HG03175 (cell line): ENCODE measurements at regions not wholly inside any gene's neighbourhood (a gene's known extent, or its start where the extent isn't known, plus 50 kb on each side); places are given as distances from the start of the nearest gene placed in this dataset.

Source experiments
- ATAC-seq: cut with Tn5 transposase; IDR thresholded peaks from one replicate; pipeline ENCODE4 v1.9.1; 2021; ENCODE audit warnings: mild to moderate bottlenecking, moderate library complexity; ENCODE audit not compliant: unreplicated experiment

DNA sequence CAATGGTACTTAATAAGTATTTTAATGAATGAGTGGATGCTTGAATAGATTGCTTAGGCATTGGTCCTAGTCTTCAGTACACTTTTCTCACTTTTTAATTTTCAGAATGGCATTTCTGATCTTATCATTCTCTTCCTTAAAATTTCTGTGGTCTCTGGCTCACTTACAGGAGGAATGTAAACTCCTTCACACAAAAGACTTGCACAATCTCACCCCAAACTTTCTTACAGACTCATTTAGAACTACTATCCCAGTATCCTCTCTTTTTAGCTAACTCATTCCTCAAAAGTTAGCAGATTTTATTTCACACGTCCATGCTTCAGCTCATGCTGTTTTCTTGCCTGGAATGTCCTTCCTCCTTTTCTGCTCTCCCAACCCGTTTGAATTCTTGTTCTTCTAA lies 350.1 kb downstream of the GRXCR1 start:
- ATAC-seq: no peak

DNA sequence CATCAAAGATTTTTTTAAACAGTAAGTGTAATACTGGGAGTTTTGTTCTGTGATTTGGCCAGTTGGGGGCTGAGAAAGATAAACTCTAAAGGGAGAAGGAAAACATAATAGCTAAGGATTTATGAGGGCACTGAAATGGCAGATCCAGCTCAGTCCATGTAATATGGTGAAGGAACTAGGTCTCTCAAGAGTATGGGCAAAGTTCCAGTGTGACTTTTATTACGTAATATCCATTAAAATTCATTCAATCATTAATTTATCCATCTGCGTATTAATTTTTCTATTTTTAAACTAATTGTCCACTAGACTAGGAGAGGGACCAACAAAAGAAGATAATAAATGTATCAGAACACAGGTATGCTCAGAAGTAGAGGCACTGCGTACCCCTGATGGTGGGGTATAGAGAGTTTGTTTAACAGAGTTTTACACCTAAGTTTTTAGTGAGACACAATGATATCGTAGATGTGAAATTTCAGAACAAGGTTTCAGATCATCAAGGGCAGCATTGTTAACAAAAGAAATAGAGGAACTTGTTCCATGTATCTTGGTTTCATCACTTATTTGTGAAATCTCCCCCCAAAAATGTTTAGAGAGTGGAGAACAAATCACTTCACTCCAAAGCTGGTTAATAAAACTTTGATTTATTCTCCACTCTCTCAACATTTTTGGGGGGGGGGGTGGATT lies 351.1 kb downstream of the GRXCR1 start:
- ATAC-seq: no peak

DNA sequence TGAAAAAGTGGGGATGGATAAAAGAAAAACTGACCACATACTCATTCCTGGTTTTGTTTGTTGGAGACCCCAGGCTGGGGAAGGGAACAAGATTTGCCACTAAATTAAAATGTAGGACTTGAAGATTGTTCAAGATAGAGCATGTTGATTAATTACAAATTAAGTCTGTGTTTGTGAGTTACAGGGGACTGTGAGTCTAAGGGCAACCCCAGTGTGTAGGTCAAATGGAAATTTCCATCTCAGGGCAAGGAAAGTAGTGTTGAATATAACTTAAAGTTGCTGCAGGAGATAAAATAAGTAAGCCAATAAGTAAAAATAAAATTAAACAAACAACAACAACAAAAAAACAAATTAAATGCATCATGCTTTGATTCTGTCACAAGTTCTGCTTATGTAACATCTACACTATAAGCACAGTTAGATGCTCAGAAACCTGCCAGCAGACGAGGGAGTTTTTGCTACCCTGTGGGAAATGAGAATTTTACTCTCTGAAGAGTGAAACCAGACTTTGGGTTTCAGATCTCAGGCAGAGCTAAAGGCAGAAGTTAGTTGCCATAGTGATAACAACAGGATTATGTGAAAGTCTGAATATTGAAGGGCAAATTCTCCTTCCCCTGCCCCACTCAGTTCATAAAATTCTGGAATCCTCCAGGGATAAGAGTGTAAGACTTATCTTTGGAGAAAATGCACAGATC lies 352.3 kb downstream of the GRXCR1 start:
- ATAC-seq: peak; percentile 98

DNA sequence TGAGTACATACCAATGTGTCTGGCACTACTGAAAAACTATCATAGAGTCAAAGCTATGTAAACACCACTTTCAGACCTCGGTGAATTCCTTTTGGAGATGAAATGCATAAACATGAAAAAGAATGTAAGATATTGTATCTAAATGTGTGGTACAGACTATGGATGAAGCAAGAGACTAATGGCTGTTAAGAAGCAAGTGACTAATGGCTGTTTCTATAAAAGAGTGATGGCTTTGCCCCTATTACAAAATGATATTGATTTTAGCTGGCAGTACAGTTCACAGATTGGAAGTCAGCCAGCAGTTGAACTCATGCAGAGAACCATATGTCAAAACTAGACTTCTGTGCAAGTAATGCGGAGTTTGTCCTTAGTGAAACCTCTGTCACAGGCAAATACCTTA lies 359.3 kb downstream of the GRXCR1 start:
- ATAC-seq: no peak

DNA sequence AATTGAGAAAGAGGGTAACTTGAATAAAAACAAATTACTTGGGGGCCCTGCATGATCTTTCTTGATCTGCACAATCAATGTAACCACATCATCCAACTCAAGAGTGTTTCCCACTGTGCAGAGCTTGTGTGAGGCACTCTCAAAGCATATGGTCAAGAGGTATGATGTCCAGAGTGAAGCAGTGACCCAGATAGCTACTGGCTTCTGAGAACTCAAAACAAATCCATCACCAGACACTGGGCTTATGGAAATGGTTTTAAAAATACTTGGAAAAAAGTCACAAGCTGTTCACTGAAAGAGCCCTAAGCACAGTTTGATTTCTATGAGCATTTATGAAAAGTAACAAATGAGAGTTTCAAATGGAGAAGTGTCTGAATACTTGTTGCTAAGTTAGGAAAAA lies 361.0 kb downstream of the GRXCR1 start:
- ATAC-seq: no peak

DNA sequence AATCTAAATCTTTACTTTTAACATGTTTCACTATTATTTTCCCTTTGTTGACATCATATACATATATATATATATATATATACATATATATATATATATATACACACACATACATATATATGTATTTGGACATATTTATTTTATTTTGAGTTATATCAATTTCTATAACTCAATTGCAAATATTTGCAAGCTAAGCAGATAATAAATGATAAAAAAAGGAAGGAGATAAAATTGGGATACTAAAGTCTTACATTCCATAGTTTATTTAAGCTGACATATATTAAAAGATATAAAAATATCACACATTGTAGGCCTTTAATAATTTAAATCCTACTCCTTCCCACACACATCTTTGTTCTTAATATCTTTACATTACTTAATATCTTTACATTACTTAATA lies 372.2 kb downstream of the GRXCR1 start:
- ATAC-seq: no peak

DNA sequence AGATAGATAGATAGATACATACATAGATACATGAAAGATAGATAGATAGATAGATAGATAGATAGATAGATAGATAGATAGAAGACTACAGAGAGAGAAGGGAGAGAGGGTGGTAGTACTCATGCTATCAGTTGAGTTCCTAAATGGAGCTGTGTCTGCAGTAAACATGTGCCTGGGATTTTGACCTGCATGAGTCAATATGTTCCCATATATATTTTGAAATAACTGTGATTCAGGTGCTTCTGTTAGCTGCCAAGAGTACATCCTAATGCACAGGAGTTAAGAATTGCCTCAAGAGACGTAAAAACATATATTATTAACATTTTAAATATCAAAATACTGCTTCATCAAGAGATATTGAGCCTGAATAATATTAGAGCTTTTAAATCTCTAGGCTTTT lies 379.4 kb downstream of the GRXCR1 start:
- no peak for ATAC-seq

DNA sequence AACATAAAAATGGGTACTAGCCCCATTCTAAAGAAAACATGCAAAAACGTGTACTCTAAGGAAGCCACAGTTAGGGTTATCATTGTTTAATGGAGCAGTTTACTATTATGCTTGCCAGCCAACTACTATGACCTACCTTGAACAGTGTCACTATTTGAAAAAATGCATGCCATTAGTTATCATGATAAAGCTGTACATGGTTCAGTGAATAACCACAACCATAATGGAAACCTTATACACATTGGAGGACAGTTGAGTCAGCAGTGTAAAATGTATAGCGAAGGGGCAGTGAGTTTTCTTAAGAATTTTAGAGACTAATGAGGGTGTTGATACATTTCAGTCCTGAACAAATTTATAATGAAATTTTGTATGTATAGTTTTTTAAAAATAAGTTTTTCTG lies 381.9 kb downstream of the GRXCR1 start:
- no peak for ATAC-seq

DNA sequence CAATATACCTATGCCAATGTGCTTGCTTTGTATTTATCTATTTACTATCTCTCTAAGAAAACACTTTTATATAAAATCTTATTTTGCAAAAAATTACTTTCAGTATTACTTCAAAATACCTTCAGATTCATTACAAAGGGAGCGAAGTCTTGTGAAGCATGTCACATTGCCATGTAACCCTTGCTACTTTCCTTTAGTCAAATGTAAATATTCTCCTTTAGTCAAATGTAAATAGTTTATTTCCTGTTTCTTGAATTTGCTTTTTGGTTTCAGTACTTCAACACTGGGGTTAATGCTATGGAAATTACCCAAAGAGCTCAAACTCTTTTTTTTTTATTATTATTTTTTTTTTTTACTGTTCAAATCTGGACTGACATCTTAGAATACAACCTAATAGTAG lies 383.3 kb downstream of the GRXCR1 start:
- ATAC-seq: no peak

DNA sequence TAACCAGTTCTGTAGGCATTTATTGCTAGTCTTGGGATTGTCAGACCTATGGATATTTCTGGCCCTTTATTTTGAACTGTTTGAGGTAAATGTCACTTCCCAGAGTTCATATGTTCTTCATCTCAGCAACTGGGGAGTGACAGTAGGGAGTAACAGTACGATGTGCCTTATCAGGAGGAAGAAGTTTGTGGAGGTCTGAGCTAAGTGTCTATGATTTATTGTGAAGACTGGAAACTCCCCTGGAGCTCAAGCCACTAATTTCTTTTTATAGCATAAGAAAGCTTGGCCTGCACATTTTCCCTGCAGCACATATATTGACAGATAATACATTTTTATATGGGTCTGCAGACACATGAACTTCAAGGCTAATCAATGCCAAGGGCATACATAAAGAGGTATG lies 383.8 kb downstream of the GRXCR1 start:
- no peak for ATAC-seq

DNA sequence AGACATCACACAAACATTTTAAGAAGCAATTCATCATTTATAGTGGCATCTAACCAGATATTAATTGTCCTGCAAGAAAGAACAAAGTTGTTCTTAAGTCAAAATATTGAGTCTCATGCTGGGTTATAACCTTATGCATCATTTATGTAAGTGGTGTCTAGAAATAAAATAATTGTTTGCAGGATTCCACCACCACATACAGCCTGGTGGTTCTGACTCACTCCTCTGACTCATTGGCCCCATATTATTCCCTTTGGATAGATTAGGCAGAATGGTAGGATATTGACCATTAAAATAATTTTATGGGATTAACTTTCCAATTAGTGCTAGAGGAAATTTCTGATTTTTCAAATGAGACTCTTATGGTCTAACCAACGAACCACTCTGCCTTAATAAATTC lies 384.5 kb downstream of the GRXCR1 start:
- ATAC-seq: no peak

DNA sequence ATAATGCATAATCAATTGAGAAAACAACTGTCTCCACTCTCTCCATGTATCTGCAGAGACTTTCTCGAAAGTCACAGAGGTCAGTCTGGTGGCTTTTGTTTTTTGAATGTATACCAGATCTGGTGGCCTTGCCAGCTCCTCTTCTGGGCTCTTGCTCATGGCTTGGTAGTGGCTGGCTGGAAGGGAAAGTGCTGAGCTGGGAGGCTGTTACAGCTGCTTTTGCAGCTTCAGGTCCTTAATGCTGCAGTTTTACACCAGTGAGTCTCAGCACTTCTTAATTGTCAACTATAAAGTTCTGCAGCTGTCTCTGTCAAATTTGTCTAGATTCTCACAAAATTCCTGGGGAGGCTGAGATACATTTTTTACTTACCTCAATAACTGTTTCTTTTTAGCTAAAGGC lies 390.0 kb downstream of the GRXCR1 start:
- no peak for ATAC-seq

DNA sequence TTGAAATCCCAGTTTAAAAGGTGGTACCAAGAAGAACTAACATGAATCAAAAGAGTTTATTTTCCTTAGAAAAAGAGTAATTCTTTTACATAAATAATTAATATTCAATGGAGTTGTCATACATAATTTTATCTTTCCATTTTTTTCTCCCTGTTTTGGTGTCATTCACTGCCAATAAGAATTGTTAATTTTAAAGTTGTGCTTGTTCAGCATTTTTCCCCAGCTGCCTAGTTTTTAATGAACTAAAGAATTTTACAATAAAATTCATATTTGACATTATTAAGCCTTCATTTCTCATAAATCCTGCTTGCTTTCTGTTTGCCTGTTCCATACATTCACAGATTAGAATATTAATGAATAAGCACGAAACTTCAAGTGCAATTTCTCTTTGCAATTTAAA lies 393.6 kb downstream of the GRXCR1 start:
- no peak for ATAC-seq

DNA sequence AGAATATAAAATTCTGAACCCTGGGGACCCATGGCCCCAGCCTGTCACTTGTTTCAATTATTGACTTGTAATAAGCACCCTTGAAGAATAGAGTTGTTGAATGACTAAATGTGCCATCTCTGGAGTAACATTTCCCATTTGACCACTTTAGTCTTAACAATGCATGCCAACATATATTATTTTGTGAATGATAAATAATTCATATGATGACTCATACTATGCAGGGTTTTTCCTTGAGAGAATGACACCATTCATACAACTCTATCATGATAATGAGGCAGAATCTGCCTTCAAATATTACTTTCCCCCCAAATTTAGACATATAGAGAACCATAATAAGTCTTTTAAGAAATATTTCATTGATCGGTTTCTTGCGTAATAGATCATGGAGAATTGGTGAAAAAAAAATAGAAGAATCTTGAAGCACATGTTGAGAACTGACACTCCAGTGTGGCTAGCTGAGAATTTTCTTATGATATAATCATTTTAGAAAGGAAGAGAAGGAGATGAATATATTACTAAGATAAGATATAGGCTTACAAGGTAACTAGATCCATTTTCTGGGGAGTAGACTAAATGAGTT lies 404.5 kb downstream of the GRXCR1 start:
- no peak for ATAC-seq

DNA sequence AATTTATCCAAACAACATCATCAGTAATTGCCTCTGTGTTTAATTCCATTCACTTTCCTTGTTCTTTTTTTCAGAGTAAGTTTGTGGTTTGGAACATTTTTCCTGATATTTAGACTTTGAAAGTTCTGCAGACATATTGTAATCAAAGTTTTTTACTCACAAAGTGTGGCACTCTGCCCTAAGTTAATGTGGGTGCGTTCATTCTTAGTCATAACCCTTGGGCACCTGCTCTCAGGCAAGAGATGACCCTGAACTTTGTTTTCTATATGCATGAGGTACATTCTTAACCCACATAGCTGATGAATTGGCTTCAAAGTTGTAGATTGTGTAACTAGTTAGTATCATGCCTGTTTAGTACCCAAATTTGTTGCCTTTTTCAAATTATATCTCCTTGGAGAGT lies 424.3 kb downstream of the GRXCR1 start:
- ATAC-seq: no peak

DNA sequence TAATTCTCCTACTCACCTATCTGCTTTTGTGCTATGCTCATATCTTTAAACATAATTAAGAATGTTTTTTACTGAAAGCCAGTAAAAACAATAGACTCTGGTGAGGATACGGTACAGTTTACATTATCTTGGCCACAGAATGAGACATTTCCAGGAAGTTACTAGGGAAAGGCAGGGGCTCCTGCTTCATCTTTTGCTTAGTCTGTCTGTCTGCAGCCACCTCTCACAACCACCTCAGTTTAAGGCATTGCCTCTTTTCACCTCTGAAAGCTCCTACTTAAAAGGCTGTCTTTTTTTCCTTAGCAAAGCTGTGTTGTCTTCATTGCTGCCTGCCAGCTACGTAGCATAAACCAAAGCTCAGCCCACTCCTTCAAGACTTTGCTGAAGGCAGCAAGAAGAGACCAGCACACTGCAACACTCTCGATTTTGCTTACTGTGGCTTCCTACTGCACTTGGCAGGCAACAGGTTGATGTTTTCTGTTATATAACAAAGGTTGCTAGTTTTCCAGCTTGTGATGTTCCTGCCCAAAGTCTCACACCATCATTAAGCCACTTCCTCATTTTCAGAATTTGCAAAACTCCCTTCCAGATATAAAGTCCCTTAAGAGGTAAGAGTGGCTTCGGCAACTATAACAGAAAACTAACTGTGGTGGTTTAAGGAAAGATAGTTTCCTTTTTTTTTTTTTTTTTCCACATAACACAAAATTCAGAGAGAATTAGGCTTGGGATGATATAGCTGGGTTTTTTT lies 432.9 kb downstream of the GRXCR1 start:
- ATAC-seq: no peak

DNA sequence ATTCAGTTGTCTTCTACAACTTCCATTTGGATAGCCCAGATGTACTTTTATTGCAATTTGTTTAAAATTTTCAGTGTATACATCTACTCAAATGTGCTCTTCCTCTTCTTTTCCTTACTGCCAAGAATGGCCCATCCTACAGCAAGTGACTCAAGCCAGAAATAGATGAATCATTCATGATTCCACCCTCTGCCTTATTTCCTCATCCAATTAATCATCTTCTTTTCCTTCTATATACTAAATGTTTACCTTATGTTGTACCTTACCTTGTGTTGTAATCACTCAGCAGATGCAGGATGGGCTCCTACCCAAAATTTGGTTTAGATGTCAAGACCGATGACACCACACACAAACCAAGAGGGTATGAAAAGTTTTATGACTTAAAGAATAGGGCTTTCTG lies 437.8 kb downstream of the GRXCR1 start:
- ATAC-seq: no peak

DNA sequence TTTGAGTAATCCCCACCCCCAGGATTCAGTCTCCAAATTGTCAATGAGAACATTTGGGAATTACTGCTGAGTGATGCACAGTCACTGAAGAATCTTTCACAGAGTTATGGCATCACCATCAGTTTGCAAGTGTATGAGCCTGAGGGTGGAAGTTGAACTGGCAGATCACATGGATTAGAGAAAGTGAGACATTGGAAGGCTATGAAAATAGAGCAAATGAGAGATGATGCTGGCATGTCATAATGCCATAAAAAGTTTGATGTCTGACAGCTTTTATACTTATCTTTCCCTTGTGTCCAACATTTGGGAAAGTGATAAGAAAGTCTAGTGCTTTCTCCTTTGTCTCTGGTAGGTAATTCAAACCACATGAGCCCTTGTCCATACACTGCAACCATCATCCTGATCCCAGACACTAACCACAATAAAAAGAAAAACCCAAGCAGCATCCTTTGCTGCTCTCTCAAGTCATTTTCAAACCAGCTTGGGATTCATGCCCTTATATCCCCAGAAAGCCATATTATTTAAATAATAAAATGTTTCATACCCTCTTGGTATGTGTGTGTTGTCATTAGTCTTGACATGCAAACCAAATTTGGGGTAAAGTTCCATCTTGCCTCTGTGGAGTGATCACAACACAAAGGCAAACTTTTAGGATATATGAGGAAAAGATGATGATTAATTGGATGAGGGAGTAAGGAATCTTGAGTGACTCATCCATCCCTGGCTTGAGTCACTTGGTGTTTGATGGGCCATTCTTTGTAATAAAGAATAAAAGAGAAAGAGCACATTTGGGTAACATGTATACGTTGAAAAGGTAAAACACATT lies 438.9 kb downstream of the GRXCR1 start:
- ATAC-seq: no peak

DNA sequence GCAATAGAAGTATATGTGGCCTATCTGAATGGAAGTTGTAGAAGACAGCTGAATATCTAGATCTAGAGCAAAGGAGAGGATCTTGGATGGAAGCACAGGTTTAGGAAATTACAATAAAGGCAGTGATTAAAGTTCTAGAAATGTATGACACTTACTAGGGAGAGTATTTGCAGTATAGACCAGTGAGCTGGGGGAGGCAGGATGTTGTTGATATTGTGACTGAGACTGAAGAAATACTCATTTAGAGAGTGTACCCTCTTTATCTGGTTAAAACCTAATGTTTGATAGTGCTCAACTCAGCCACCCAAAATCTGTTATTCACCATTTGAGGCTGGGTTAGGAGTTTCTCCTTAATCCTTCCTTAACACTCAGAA lies 439.5 kb downstream of the GRXCR1 start:
- no peak for ATAC-seq

DNA sequence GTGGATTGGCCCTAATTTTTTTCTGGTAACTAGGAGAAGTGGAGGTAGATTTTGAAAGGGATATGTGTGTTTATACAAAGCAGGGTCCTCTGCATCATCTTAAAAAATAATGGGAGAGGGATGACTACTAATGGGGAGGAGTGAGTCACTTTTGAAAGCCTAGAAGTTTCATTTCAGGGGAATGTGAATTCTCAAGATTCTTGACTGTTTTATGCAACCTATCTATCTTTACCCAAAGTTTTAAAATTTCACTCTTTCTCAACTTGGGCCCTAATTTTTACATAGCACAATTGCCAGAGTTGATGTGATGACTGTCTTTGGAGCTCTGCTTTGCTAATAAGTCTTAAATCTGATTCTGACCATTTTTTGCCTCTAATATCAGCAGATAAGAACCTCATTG lies 445.2 kb downstream of the GRXCR1 start:
- ATAC-seq: no peak

DNA sequence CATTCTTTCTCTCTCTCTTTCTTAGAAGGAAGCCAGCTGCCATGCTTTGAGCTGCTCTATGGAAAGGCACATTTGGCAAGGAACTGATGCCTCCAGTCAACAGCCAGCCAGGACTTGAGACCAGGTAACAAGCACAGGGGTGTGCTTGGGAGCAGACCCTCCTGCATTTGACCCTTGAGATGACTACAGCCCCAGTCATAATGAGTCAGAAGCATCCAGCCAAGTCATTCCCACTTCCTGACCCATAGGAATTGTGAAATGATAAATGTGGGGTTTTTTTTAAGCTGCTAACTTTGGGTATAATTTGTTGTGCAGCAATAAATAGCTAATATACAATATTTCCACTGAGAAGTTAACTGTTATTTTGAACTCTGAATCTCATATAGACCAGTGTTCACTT lies 446.9 kb downstream of the GRXCR1 start:
- ATAC-seq: no peak
